NOMO-1 treated with DMSO at 0.1 percent for 48 hours (cell line): ENCODE measurements at regions not wholly inside any gene's neighbourhood (a gene's known extent, or its start where the extent isn't known, plus 50 kb on each side); places are given as distances from the start of the nearest gene placed in this dataset.

Experiments
- DNase-seq: peaks from one replicate; lab custom pipeline; 2025; ENCODE audit not compliant: unreplicated experiment; lab: John Stamatoyannopoulos, UW

GRCh38 chr20:40451552-40451951 is 237.5 kb downstream of the MAFB start:
- DNase-seq: no peak

- DNase-seq: no peak
Measured at GRCh38 chr20:40449974-40450616, 238.9 kb downstream of the MAFB start.

GRCh38 chr20:40449144-40449690 is 239.8 kb downstream of the MAFB start:
- no peak for DNase-seq

- no peak for DNase-seq
Measured at GRCh38 chr20:40446888-40447287, 242.1 kb downstream of the MAFB start.

GRCh38 chr20:40444516-40444915 is 244.5 kb downstream of the MAFB start:
- no peak for DNase-seq

- no peak for DNase-seq
Measured at GRCh38 chr20:40443753-40444152, 245.3 kb downstream of the MAFB start.

- no peak for DNase-seq
Measured at GRCh38 chr20:40442181-40442963, 246.7 kb downstream of the MAFB start.

GRCh38 chr20:40441771-40442170 is 247.3 kb downstream of the MAFB start:
- no peak for DNase-seq

- no peak for DNase-seq
Measured at GRCh38 chr20:40438161-40438830, 250.7 kb downstream of the MAFB start.

- DNase-seq: no peak
Measured at GRCh38 chr20:40436011-40436410, 253.0 kb downstream of the MAFB start.

GRCh38 chr20:40435146-40435895 is 253.7 kb downstream of the MAFB start:
- no peak for DNase-seq

- no peak for DNase-seq
Measured at GRCh38 chr20:40434122-40434521, 254.9 kb downstream of the MAFB start.

- DNase-seq: no peak
Measured at GRCh38 chr20:40433341-40433861, 255.6 kb downstream of the MAFB start.

- DNase-seq: no peak
Measured at GRCh38 chr20:40431611-40432010, 257.4 kb downstream of the MAFB start.

GRCh38 chr20:40431112-40431511 is 257.9 kb downstream of the MAFB start:
- no peak for DNase-seq

GRCh38 chr20:40427026-40427425 is 262.0 kb downstream of the MAFB start:
- no peak for DNase-seq

GRCh38 chr20:40424695-40425094 is 264.3 kb downstream of the MAFB start:
- DNase-seq: no peak

GRCh38 chr20:40422656-40423055 is 266.4 kb downstream of the MAFB start:
- DNase-seq: no peak

- no peak for DNase-seq
Measured at GRCh38 chr20:40416274-40416673, 272.8 kb downstream of the MAFB start.

- no peak for DNase-seq
Measured at GRCh38 chr20:40414843-40415615, 274.0 kb downstream of the MAFB start.
